ENCODE measurements at regions not wholly inside any gene's neighbourhood (a gene's known extent, or its start where the extent isn't known, plus 50 kb on each side); places are given as distances from the start of the nearest gene placed in this dataset.

GRCh38 chr2:13106302-13106701 is 389.6 kb downstream of the TRIB2 start:
- H3K4me2 ChIP-seq (ENCODE audit: low read length), result no peak overlapping the region
- no peaks in the 10 kb centered on the region for H3K36me3 ChIP-seq (ENCODE audit: control insufficient read depth, low read length)
- TF ChIP-seq CTCF (IDR thresholded peaks at IDR 0.05; ENCODE audit: low read depth, low read length, poor library complexity, severe bottlenecking) (no peak), EZH2phosphoT487 (IDR thresholded peaks at IDR 0.05; ENCODE audit: borderline replicate concordance, low read length) (no peak)

GRCh38 chr2:13109516-13109915 is 392.8 kb downstream of the TRIB2 start:
- H3F3A ChIP-seq (ENCODE audit: control insufficient read depth, insufficient read depth), result no peaks in the 10 kb centered on the region
- no peaks in the 10 kb centered on the region for H3K79me2 ChIP-seq (ENCODE audit: control insufficient read depth, low read length)
- no peaks in the 10 kb centered on the region for H3K4me1 ChIP-seq (ENCODE audit: control insufficient read depth, low read length)
- no peaks in the 10 kb centered on the region for H3K36me3 ChIP-seq (ENCODE audit: control insufficient read depth, low read length)
- H3K9me2 ChIP-seq (replicated peaks; ENCODE audit: control insufficient read depth, low read length), result no peaks in the 10 kb centered on the region
- H3K27ac ChIP-seq (ENCODE audit: low read depth, low read length), result no peak overlapping the region
- H3K4me3 ChIP-seq (ENCODE audit: low read length), result no peak overlapping the region
- TF ChIP-seq CTCF (IDR thresholded peaks at IDR 0.05; ENCODE audit: low read depth, low read length, poor library complexity, severe bottlenecking) (no peak), EZH2phosphoT487 (IDR thresholded peaks at IDR 0.05; ENCODE audit: borderline replicate concordance, low read length) (no peak)
- no peaks in the 10 kb centered on the region for H3K27me3 ChIP-seq (ENCODE audit: control insufficient read depth, low read length)
- no peaks in the 10 kb centered on the region for H4K20me1 ChIP-seq (ENCODE audit: control insufficient read depth, insufficient read depth, low read depth, low read length)
- H3K9me3 ChIP-seq (ENCODE audit: control insufficient read depth, insufficient read depth, low read length), result no peaks in the 10 kb centered on the region
- no peak overlapping the region for H3K4me2 ChIP-seq (ENCODE audit: low read length)

More at GRCh38 chr2:13106302-13106701, 389.6 kb downstream of the TRIB2 start:
- H3K9me2 ChIP-seq (replicated peaks; ENCODE audit: control insufficient read depth, low read length), result no peaks in the 10 kb centered on the region
- H3K4me3 ChIP-seq (ENCODE audit: low read length), result no peak overlapping the region
- H3K4me1 ChIP-seq (ENCODE audit: control insufficient read depth, low read length), result no peaks in the 10 kb centered on the region
- no peak overlapping the region for H3K27ac ChIP-seq (ENCODE audit: low read depth, low read length)
- H3F3A ChIP-seq (ENCODE audit: control insufficient read depth, insufficient read depth), result no peaks in the 10 kb centered on the region
- no peaks in the 10 kb centered on the region for H4K20me1 ChIP-seq (ENCODE audit: control insufficient read depth, insufficient read depth, low read depth, low read length)
- H3K27me3 ChIP-seq (ENCODE audit: control insufficient read depth, low read length), result no peaks in the 10 kb centered on the region
- H3K79me2 ChIP-seq (ENCODE audit: control insufficient read depth, low read length), result no peaks in the 10 kb centered on the region
- H3K9me3 ChIP-seq (ENCODE audit: control insufficient read depth, insufficient read depth, low read length), result no peaks in the 10 kb centered on the region

GRCh38 chr2:13110825-13111224 is 394.1 kb downstream of the TRIB2 start:
- no peaks in the 10 kb centered on the region for H4K20me1 ChIP-seq (ENCODE audit: control insufficient read depth, insufficient read depth, low read depth, low read length)
- no peaks in the 10 kb centered on the region for H3K36me3 ChIP-seq (ENCODE audit: control insufficient read depth, low read length)
- no peaks in the 10 kb centered on the region for H3K4me1 ChIP-seq (ENCODE audit: control insufficient read depth, low read length)
- no peaks in the 10 kb centered on the region for H3F3A ChIP-seq (ENCODE audit: control insufficient read depth, insufficient read depth)
- no peaks in the 10 kb centered on the region for H3K27me3 ChIP-seq (ENCODE audit: control insufficient read depth, low read length)
- no peak for TF ChIP-seq EZH2phosphoT487 (IDR thresholded peaks at IDR 0.05; ENCODE audit: borderline replicate concordance, low read length)
- no peak for TF ChIP-seq CTCF (IDR thresholded peaks at IDR 0.05; ENCODE audit: low read depth, low read length, poor library complexity, severe bottlenecking)
- H3K79me2 ChIP-seq (ENCODE audit: control insufficient read depth, low read length), result no peaks in the 10 kb centered on the region
- no peaks in the 10 kb centered on the region for H3K9me2 ChIP-seq (replicated peaks; ENCODE audit: control insufficient read depth, low read length)
- no peaks in the 10 kb centered on the region for H3K9me3 ChIP-seq (ENCODE audit: control insufficient read depth, insufficient read depth, low read length)
- H3K27ac ChIP-seq (ENCODE audit: low read depth, low read length), result no peak overlapping the region
- no peak overlapping the region for H3K4me2 ChIP-seq (ENCODE audit: low read length)
- H3K4me3 ChIP-seq (ENCODE audit: low read length), result no peak overlapping the region

- Histone ChIP-seq H3K27me3 (ENCODE audit: control insufficient read depth, low read length) (no peaks in the 10 kb centered on the region), H4K20me1 (ENCODE audit: control insufficient read depth, insufficient read depth, low read depth, low read length) (no peaks in the 10 kb centered on the region), H3K4me2 (ENCODE audit: low read length) (no peak overlapping the region), H3K4me3 (ENCODE audit: low read length) (no peak overlapping the region), H3K36me3 (ENCODE audit: control insufficient read depth, low read length) (no peaks in the 10 kb centered on the region), H3K9me2 (replicated peaks; ENCODE audit: control insufficient read depth, low read length) (no peaks in the 10 kb centered on the region), H3K4me1 (ENCODE audit: control insufficient read depth, low read length) (no peaks in the 10 kb centered on the region), H3F3A (ENCODE audit: control insufficient read depth, insufficient read depth) (no peaks in the 10 kb centered on the region), H3K79me2 (ENCODE audit: control insufficient read depth, low read length) (no peaks in the 10 kb centered on the region), H3K9me3 (ENCODE audit: control insufficient read depth, insufficient read depth, low read length) (no peaks in the 10 kb centered on the region), H3K27ac (ENCODE audit: low read depth, low read length) (no peak overlapping the region)
- no peak for TF ChIP-seq EZH2phosphoT487 (IDR thresholded peaks at IDR 0.05; ENCODE audit: borderline replicate concordance, low read length)
- no peak for TF ChIP-seq CTCF (IDR thresholded peaks at IDR 0.05; ENCODE audit: low read depth, low read length, poor library complexity, severe bottlenecking)
Observed at GRCh38 chr2:13113002-13113401, 396.3 kb downstream of the TRIB2 start.

Data from DOHH2 (cell line).